ENCODE measurements at regions not wholly inside any gene's neighbourhood (a gene's known extent, or its start where the extent isn't known, plus 50 kb on each side); places are given as distances from the start of the nearest gene placed in this dataset.

- H3K4me3 ChIP-seq (replicated peaks in 1 of 3; ENCODE audit: insufficient read depth in 1 of 3, low read depth in 1 of 3, low read length in 3 of 3) = no peak overlapping the region
- no TSS peak for BruUV-seq (replicated peaks)
- no peaks in the 10 kb centered on the region for H4K20me1 ChIP-seq (replicated peaks; ENCODE audit: control insufficient read depth, extremely low read depth, insufficient read depth, low read length)
- no peak overlapping the region for H3K9ac ChIP-seq (replicated peaks; ENCODE audit: extremely low read depth, insufficient read depth, low read length)
- ChIA-PET POLR2A (no interaction called here), CTCF (no interaction called here)
- H3K36me3 ChIP-seq (ENCODE audit: control insufficient read depth in 2 of 2, extremely low read depth in 1 of 2, insufficient read depth in 2 of 2, low read length in 2 of 2) = no peaks in the 10 kb centered on the region
- FAIRE-seq = no peak
- no peak overlapping the region for H3K27ac ChIP-seq (ENCODE audit: insufficient read depth, low read depth, low read length)
- H3K27me3 ChIP-seq (ENCODE audit: control insufficient read depth in 2 of 2, insufficient read depth in 2 of 2, low read length in 2 of 2) = no peaks in the 10 kb centered on the region
- dilution Hi-C loops (cut with MboI; ENCODE audit: extremely low pct_ligation_motif_present, low sequenced_read_pairs) (no loop called here), intact Hi-C loops (cut with micrococcal nuclease) (no loop called here)
- no peaks in the 10 kb centered on the region for H3K9me1 ChIP-seq (replicated peaks; ENCODE audit: control insufficient read depth, extremely low read depth, insufficient read depth, low read length)
- TF ChIP-seq JUN (IDR thresholded peaks at IDR 0.05; ENCODE audit: borderline replicate concordance, insufficient read depth, insufficient read length, low read depth) (no peak), FOS (IDR thresholded peaks at IDR 0.05; ENCODE audit: borderline replicate concordance, insufficient read depth, low read length) (no peak), EZH2 (IDR thresholded peaks at IDR 0.05; ENCODE audit: borderline replicate concordance, low read depth, low read length, severe bottlenecking) (no peak), POLR2A (IDR thresholded peaks at IDR 0.05; ENCODE audit: low read depth, low read length) (no peak), CTCF (IDR thresholded peaks at IDR 0.05; ENCODE audit: extremely low read depth in 1 of 2, insufficient read depth in 1 of 2, low read depth in 1 of 2, low read length in 2 of 2) (no peak), MAX (IDR thresholded peaks at IDR 0.05; ENCODE audit: insufficient read depth, insufficient read length) (no peak), MYC (IDR thresholded peaks at IDR 0.05; ENCODE audit: low read depth, low read length) (no peak), GATA2 (IDR thresholded peaks at IDR 0.05; ENCODE audit: insufficient read depth, insufficient read length, low read depth, low read length) (no peak), POLR2AphosphoS5 (IDR thresholded peaks at IDR 0.05; ENCODE audit: insufficient read depth, low read depth, low read length) (no peak)
- H3K9me3 ChIP-seq (replicated peaks; ENCODE audit: control insufficient read depth, insufficient read depth, low read length) = no peaks in the 10 kb centered on the region
- H3K4me1 ChIP-seq (ENCODE audit: control insufficient read depth, extremely low read depth, insufficient read depth, low read length) = no peaks in the 10 kb centered on the region
- no peak overlapping the region for H3K4me2 ChIP-seq (ENCODE audit: insufficient read depth, low read length)
- H2AFZ ChIP-seq (ENCODE audit: low read depth, low read length) = no peak overlapping the region
- no peak for DNase-seq (ENCODE audit: low read depth, low spot score)
- H3K79me2 ChIP-seq (ENCODE audit: control insufficient read depth, insufficient read depth, low read length) = no peaks in the 10 kb centered on the region
Observed at GRCh38 chr18:8536231-8536630, 73.0 kb upstream of the RAB12 start.
